SK-N-SH (cell line): ENCODE measurements at regions not wholly inside any gene's neighbourhood (a gene's known extent, or its start where the extent isn't known, plus 50 kb on each side); places are given as distances from the start of the nearest gene placed in this dataset.

Source experiments
- CTCF ChIA-PET: fragments of 300-600, 350-600 bp; formaldehyde crosslinking; extraction: SDS; loops from one replicate; lab custom pipeline; 2021; lab: Yijun Ruan, JAX
- POLR2A ChIA-PET: fragments of 350-600 bp; sonication (Branson Sonifier 250); formaldehyde crosslinking; extraction: SDS; loops from one replicate; lab custom pipeline; 2020; ENCODE audit warnings: antibody characterized with exemption, inconsistent platforms; lab: Yijun Ruan, JAX
- DNase-seq: peaks from one replicate; pipeline ENCODE4 v3.0.0; 2012
- H2AFZ ChIP-seq: fragments of 200-600 bp; sonication (generic); 2 replicates; pipeline ENCODE4 v1.8.1; 2016; ENCODE audit warnings: antibody characterized with exemption, mild to moderate bottlenecking, low read depth
- H3F3A ChIP-seq: fragments of 200-600 bp; sonication (generic); replicated peaks from 2 replicates; pipeline ENCODE3; 2016; ENCODE audit warnings: antibody characterized with exemption, mild to moderate bottlenecking; ENCODE audit not compliant: insufficient read depth
- H3K27ac ChIP-seq, 2 experiments: fragments of 200-500 bp in 1 of 2; fragments of 200-600 bp in 1 of 2; sonication (Bioruptor generic) in 1 of 2; sonication (generic), shearing (Covaris generic) in 1 of 2; 2 replicates each; pipeline versions ENCODE4 v1.5.1 to v1.6.1; 2014 to 2016; ENCODE audit warnings: low read depth in 2 of 2, inconsistent platforms in 1 of 2, low read length in 1 of 2, mild to moderate bottlenecking in 1 of 2, mixed read lengths in 1 of 2
- H3K27me3 ChIP-seq: fragments of 200-600 bp; sonication (generic), shearing (Covaris generic); 2 replicates; pipeline ENCODE4 v1.6.1; 2016; ENCODE audit warnings: mixed run types; ENCODE audit not compliant: insufficient read depth
- H3K36me3 ChIP-seq, 2 experiments: fragments of 200-500 bp in 1 of 2; fragments of 200-600 bp in 1 of 2; sonication (Bioruptor generic) in 1 of 2; sonication (generic) in 1 of 2; replicated peaks in 1 of 2; 2 replicates each; pipeline versions ENCODE3 to v1.5.1; 2014 to 2016; ENCODE audit warnings: low read length in 1 of 2, mild to moderate bottlenecking in 1 of 2; ENCODE audit not compliant: insufficient read depth in 2 of 2, control insufficient read depth in 1 of 2
- H3K4me1 ChIP-seq, 2 experiments: fragments of 200-500 bp in 1 of 2; fragments of 200-600 bp in 1 of 2; sonication (Bioruptor generic) in 1 of 2; sonication (generic), shearing (Covaris generic) in 1 of 2; 2 replicates each; pipeline versions ENCODE4 v1.5.1 to v1.6.1; 2014 to 2016; ENCODE audit warnings: low read depth in 1 of 2, low read length in 1 of 2, mixed run types in 1 of 2; ENCODE audit not compliant: insufficient read depth in 2 of 2, control insufficient read depth in 1 of 2
- H3K4me2 ChIP-seq: fragments of 200-600 bp; sonication (generic), shearing (Covaris generic); 2 replicates; pipeline ENCODE4 v1.6.1; 2017; ENCODE audit warnings: mixed run types
- H3K4me3 ChIP-seq, 2 experiments: fragments of 200-500 bp in 1 of 2; fragments of 200-600 bp in 1 of 2; sonication (Bioruptor generic) in 1 of 2; sonication (generic), shearing (Covaris generic) in 1 of 2; 2 replicates each; pipeline versions ENCODE4 v1.5.1 to v1.8.1; 2014 to 2016; ENCODE audit warnings: low read depth in 2 of 2, inconsistent platforms in 1 of 2, low read length in 1 of 2, mild to moderate bottlenecking in 1 of 2, mixed read lengths in 1 of 2, moderate library complexity in 1 of 2
- H3K79me2 ChIP-seq: fragments of 200-600 bp; sonication (generic); 2 replicates; pipeline ENCODE4 v1.8.1; 2017; ENCODE audit warnings: mild to moderate bottlenecking; ENCODE audit not compliant: insufficient read depth
- H3K9ac ChIP-seq: fragments of 200-600 bp; sonication (generic); 2 replicates; pipeline ENCODE4 v1.6.1; 2017; ENCODE audit warnings: mixed run types
- H3K9me2 ChIP-seq: fragments of 200-600 bp; sonication (generic); 2 replicates; pipeline ENCODE4 v1.6.1; 2017; ENCODE audit warnings: mixed run types
- H3K9me3 ChIP-seq: fragments of 200-600 bp; sonication (generic); 2 replicates; pipeline ENCODE4 v1.6.1; 2017; ENCODE audit warnings: mixed run types, mild to moderate bottlenecking, moderate library complexity
- H4K20me1 ChIP-seq: fragments of 200-600 bp; sonication (generic); 2 replicates; pipeline ENCODE4 v1.6.1; 2017; ENCODE audit warnings: mild to moderate bottlenecking, mixed run types; ENCODE audit not compliant: insufficient read depth
- ELF1 ChIP-seq: IDR thresholded peaks from 2 replicates; pipeline ENCODE4 v1.4.0; 2012
- FOSL2 ChIP-seq: IDR thresholded peaks from 2 replicates; pipeline ENCODE4 v1.4.0; 2012; ENCODE audit warnings: low read depth, mild to moderate bottlenecking, moderate library complexity, borderline replicate concordance
- FOXJ3 ChIP-seq: sonication (generic); formaldehyde crosslinking; IDR thresholded peaks from 2 replicates; pipeline ENCODE4 v1.5.1; 2020; ENCODE audit warnings: mild to moderate bottlenecking, missing genetic modification reagents
- FOXM1 ChIP-seq: IDR thresholded peaks from 2 replicates; pipeline ENCODE4 v1.4.0; 2012; ENCODE audit warnings: low read depth, mild to moderate bottlenecking
- GATA2 ChIP-seq: sonication (generic); formaldehyde crosslinking; IDR thresholded peaks from 2 replicates; pipeline ENCODE4 v1.5.0; 2020; ENCODE audit warnings: mild to moderate bottlenecking, missing genetic modification reagents
- JUND ChIP-seq: IDR thresholded peaks from 2 replicates; pipeline ENCODE4 v1.4.0; 2012
- MEF2A ChIP-seq: IDR thresholded peaks from 2 replicates; pipeline ENCODE4 v1.4.0; 2012; ENCODE audit warnings: low read depth, borderline replicate concordance
- MXI1 ChIP-seq: IDR thresholded peaks from 2 replicates; pipeline ENCODE4 v1.6.1; 2012; ENCODE audit warnings: mild to moderate bottlenecking, low read depth, low read length, improper control_type of control experiment
- NRF1 ChIP-seq: IDR thresholded peaks from 2 replicates; pipeline ENCODE4 v1.6.1; 2012; ENCODE audit warnings: low read depth, mild to moderate bottlenecking, low read length
- RCOR1 ChIP-seq: fragments of 150-350 bp; IDR thresholded peaks from 2 replicates; pipeline ENCODE4 v1.6.1; 2017; ENCODE audit warnings: antibody characterized with exemption, low read length
- RFX5 ChIP-seq: IDR thresholded peaks from 2 replicates; pipeline ENCODE4 v1.6.1; 2012; ENCODE audit warnings: mild to moderate bottlenecking, improper control_type of control experiment, low read length
- RXRA ChIP-seq: IDR thresholded peaks from 2 replicates; pipeline ENCODE4 v1.4.0; 2012; ENCODE audit warnings: low read depth, mild to moderate bottlenecking, borderline replicate concordance
- SIN3A ChIP-seq: IDR thresholded peaks from 2 replicates; pipeline ENCODE4 v1.6.1; 2012; ENCODE audit warnings: low read depth, mild to moderate bottlenecking, low read length, moderate library complexity, borderline replicate concordance
- TCF12 ChIP-seq: IDR thresholded peaks from 2 replicates; pipeline ENCODE4 v1.4.0; 2012
- YY1 ChIP-seq: IDR thresholded peaks from 2 replicates; pipeline ENCODE4 v1.4.0; 2012; ENCODE audit warnings: low read depth, mild to moderate bottlenecking
- WGBS: methylation state at CpG from one replicate; pipeline ENCODE4 v1.1.6; 2017; ENCODE audit warnings: low lambda C conversion rate; 5-methylcytosine and 5-hydroxymethylcytosine counted together
- TF ChIP-seq, protein P1 (sequence below): fragments of 150-350 bp; IDR thresholded peaks from 2 replicates; pipeline ENCODE4 v1.6.1; 2017; ENCODE audit warnings: antibody characterized with exemption, low read length, low read depth, borderline replicate concordance
- TF ChIP-seq, protein P2 (sequence below): IDR thresholded peaks from 2 replicates; pipeline ENCODE4 v1.6.1; 2012; ENCODE audit warnings: mild to moderate bottlenecking, low read depth, low read length, moderate library complexity
- TF ChIP-seq, protein P3 (sequence below): IDR thresholded peaks from 2 replicates; pipeline ENCODE4 v1.4.0; 2012; ENCODE audit warnings: low read depth

DNA sequence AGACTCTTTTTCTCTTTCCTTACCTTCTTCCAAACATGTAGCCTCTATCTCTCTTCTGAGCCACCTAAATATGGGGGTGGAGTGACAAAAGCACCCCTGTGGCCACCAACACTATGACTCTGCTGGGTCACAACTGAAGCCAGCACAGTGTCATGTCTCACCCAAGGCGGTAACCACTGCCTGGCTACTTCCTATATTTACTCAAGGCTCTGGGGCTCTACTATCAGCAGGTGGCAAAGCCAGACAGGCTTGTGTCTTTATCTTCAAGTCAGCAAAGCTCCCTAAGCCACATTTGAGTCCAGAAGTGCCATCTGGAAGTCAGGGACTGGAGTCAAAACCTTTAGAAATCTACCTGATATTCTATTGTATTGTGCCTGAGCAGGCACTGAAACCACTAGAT is 1515.2 kb downstream of the PLA2G4A start:
- ChIA-PET POLR2A (no interaction called here), CTCF (interaction anchor here (1.6 kb wide), 1 partner anchor 20 kb away, joined by 3 read pairs; no protein-coding TSS in a partner anchor)
- TF ChIP-seq GATA2 (CRISPR knock-in tag) (no peak), NRF1 (no peak)
- Histone ChIP-seq H3K9me3 (no peaks in the 10 kb centered on the region), H4K20me1 (no peaks in the 10 kb centered on the region), H3K27ac (no peak overlapping the region), H3K4me2 (no peak overlapping the region), H2AFZ (no peak overlapping the region), H3K79me2 (no peaks in the 10 kb centered on the region), H3F3A (no peaks in the 10 kb centered on the region), H3K4me1 (no peaks in the 10 kb centered on the region), H3K36me3 (no peaks in the 10 kb centered on the region), H3K27me3 (no peaks in the 10 kb centered on the region), H3K9me2 (no peaks in the 10 kb centered on the region), H3K4me3 (no peak overlapping the region), H3K9ac (no peak overlapping the region)
- DNase-seq: no peak
- 100% methylated on average over 1 of the region's 1 CpG for WGBS

DNA sequence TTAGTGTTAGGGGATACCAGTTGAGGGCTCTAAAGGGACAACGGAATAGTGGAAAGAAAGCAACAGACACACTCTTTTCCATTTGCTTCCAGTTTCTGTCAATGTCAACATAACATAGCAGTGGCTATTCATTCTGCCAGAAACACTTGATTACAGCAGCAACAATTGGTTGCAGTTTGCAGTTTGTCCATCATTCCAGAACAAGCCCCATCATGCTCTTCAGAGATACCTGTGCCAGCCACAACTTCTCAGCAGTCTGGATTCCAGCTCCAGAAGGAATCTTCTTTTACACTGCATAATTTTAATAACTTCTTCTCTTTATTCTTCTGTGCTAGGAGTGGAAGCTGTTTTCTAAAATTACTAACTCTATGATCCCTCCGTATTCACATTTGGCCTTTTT is 1521.4 kb downstream of the PLA2G4A start:
- Histone ChIP-seq H3F3A (no peaks in the 10 kb centered on the region), H3K9me2 (no peaks in the 10 kb centered on the region), H3K4me1 (no peaks in the 10 kb centered on the region), H2AFZ (no peak overlapping the region), H3K9me3 (no peaks in the 10 kb centered on the region), H3K27me3 (no peaks in the 10 kb centered on the region), H4K20me1 (no peaks in the 10 kb centered on the region), H3K27ac (no peak overlapping the region), H3K36me3 (no peaks in the 10 kb centered on the region), H3K79me2 (no peaks in the 10 kb centered on the region), H3K4me3 (no peak overlapping the region), H3K9ac (no peak overlapping the region), H3K4me2 (no peak overlapping the region)
- POLR2A ChIA-PET: no interaction called here
- no peak for DNase-seq
- no peak for TF ChIP-seq MXI1
- WGBS: 90% methylated on average over 2 of the region's 2 CpGs
- CTCF ChIA-PET: no interaction called here

DNA sequence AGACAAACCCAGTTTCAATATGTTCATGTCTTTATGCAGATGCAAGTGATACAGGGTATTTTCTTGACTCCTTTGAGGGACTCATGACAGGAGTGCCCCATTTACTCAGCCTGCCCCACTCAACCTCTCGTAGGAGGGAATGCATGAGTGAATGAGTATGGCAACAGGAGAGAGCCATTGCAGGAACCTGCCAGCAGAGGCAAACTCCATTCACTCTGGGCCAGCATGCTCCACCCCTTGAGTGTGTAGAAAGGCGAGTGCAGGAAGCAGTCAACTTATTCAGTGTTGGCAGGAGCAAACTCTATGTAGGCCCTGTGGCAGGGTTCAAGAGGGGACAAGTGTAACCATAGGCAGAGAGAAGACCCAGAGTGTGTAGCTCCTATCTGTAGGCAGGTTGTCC is 1526.3 kb downstream of the PLA2G4A start:
- Histone ChIP-seq H3K36me3 (no peaks in the 10 kb centered on the region), H3K9me3 (no peaks in the 10 kb centered on the region), H3K27ac (no peak overlapping the region), H3K4me1 (no peaks in the 10 kb centered on the region), H3K27me3 (no peaks in the 10 kb centered on the region), H2AFZ (no peak overlapping the region), H3K4me3 (no peak overlapping the region; a peak in 1 of 4 replicates), H4K20me1 (no peaks in the 10 kb centered on the region), H3K4me2 (no peak overlapping the region), H3K9ac (no peak overlapping the region), H3F3A (no peaks in the 10 kb centered on the region), H3K79me2 (no peaks in the 10 kb centered on the region), H3K9me2 (no peaks in the 10 kb centered on the region)
- TF ChIP-seq, protein P1, sequence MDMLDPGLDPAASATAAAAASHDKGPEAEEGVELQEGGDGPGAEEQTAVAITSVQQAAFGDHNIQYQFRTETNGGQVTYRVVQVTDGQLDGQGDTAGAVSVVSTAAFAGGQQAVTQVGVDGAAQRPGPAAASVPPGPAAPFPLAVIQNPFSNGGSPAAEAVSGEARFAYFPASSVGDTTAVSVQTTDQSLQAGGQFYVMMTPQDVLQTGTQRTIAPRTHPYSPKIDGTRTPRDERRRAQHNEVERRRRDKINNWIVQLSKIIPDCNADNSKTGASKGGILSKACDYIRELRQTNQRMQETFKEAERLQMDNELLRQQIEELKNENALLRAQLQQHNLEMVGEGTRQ: no peak
- TF ChIP-seq JUND (no peak), YY1 (no peak), ELF1 (no peak), RCOR1 (no peak), TCF12 (no peak), RXRA (no peak), FOXM1 (no peak), FOSL2 (no peak), MEF2A (no peak), RFX5 (no peak), GATA2 (CRISPR knock-in tag) (no peak), SIN3A (no peak), FOXJ3 (CRISPR knock-in tag) (no peak)
- TF ChIP-seq, protein P2, sequence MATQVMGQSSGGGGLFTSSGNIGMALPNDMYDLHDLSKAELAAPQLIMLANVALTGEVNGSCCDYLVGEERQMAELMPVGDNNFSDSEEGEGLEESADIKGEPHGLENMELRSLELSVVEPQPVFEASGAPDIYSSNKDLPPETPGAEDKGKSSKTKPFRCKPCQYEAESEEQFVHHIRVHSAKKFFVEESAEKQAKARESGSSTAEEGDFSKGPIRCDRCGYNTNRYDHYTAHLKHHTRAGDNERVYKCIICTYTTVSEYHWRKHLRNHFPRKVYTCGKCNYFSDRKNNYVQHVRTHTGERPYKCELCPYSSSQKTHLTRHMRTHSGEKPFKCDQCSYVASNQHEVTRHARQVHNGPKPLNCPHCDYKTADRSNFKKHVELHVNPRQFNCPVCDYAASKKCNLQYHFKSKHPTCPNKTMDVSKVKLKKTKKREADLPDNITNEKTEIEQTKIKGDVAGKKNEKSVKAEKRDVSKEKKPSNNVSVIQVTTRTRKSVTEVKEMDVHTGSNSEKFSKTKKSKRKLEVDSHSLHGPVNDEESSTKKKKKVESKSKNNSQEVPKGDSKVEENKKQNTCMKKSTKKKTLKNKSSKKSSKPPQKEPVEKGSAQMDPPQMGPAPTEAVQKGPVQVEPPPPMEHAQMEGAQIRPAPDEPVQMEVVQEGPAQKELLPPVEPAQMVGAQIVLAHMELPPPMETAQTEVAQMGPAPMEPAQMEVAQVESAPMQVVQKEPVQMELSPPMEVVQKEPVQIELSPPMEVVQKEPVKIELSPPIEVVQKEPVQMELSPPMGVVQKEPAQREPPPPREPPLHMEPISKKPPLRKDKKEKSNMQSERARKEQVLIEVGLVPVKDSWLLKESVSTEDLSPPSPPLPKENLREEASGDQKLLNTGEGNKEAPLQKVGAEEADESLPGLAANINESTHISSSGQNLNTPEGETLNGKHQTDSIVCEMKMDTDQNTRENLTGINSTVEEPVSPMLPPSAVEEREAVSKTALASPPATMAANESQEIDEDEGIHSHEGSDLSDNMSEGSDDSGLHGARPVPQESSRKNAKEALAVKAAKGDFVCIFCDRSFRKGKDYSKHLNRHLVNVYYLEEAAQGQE: no peak
- TF ChIP-seq, protein P3, sequence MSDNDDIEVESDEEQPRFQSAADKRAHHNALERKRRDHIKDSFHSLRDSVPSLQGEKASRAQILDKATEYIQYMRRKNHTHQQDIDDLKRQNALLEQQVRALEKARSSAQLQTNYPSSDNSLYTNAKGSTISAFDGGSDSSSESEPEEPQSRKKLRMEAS: no peak
- POLR2A ChIA-PET: interaction anchor here (0.6 kb wide), 1 partner anchor 9 kb away, joined by 3 read pairs; no protein-coding TSS in a partner anchor
- WGBS: 87% methylated on average over 2 of the region's 2 CpGs
- DNase-seq: no peak
- CTCF ChIA-PET: no interaction called here
